ENCODE measurements at regions not wholly inside any gene's neighbourhood (a gene's known extent, or its start where the extent isn't known, plus 50 kb on each side); places are given as distances from the start of the nearest gene placed in this dataset.

DNA sequence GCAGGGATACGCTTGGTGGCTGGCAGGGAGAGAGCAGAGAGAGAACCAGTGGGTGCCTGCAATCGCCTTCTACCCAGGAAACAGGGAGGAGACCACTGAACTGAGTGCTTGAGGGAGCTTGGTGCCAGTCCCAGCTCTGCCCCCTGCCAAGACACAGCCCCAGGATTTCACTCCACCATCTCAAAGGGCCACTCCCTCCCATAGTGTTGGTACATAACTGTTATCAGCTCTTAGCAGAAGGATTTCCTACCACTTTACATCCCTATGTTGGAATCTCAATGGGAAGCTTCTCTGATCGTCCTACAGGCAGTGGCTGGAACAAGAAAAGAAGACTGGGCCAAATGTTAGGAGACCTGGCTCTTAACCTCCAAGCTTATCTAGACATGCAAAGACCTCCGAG lies 157.4 kb upstream of the FOXN3 start:
- WGBS (ENCODE audit: insufficient coverage) = 100% methylated on average over 2 of the region's 4 CpGs
- H3K27me3 Mint-ChIP-seq (ENCODE audit: low read depth in 3 of 3) = peaks cover 0 to 1% (median 0%) of the 10 kb centered on the region in 3 donors
- Histone ChIP-seq H2AFZ (ENCODE audit: insufficient read depth, low read depth, low read length, poor library complexity, severe bottlenecking) (no peak overlapping the region), H3K4me2 (replicated peaks; ENCODE audit: extremely low read depth, low read length, poor library complexity, severe bottlenecking) (no peak overlapping the region), H3K27me3 (ENCODE audit: control insufficient read depth in 2 of 2, insufficient read depth in 2 of 2, low read length in 2 of 2) (no peaks in the 10 kb centered on the region), H3K9me3 (replicated peaks in 1 of 2; ENCODE audit: control insufficient read depth in 1 of 2, insufficient read depth in 1 of 2, low read length in 2 of 2) (no peaks in the 10 kb centered on the region), H4K20me1 (ENCODE audit: insufficient read depth, low read length) (peaks cover 19% of the 10 kb centered on the region), H3K4me3 (replicated peaks in 1 of 3; ENCODE audit: low read depth in 2 of 3, low read length in 3 of 3) (no peak overlapping the region), H3K4me1 (ENCODE audit: control insufficient read depth in 1 of 2, insufficient read depth in 2 of 2, low read length in 2 of 2) (peaks cover 23% of the 10 kb centered on the region in 2 donors), H3K79me2 (ENCODE audit: insufficient read depth, low read length) (peaks cover 74% of the 10 kb centered on the region), H3K36me3 (replicated peaks in 1 of 2; ENCODE audit: control insufficient read depth in 1 of 2, insufficient read depth in 2 of 2, low read length in 2 of 2) (peaks cover 0 to 18% of the 10 kb centered on the region in 2 donors), H3K27ac (ENCODE audit: low read depth in 1 of 2, low read length in 2 of 2) (no peak overlapping the region), H3K9ac (ENCODE audit: insufficient read depth, low read length, poor library complexity, severe bottlenecking) (no peak overlapping the region)
- H3K27ac Mint-ChIP-seq = no peak overlapping the region
- H3K4me3 Mint-ChIP-seq = no peak overlapping the region
- H3K36me3 Mint-ChIP-seq = peaks cover 38 to 41% of the 10 kb centered on the region in 2 donors
- peaks cover 30% of the 10 kb centered on the region for H3K4me1 Mint-ChIP-seq
- no peaks in the 10 kb centered on the region for H3K9me3 Mint-ChIP-seq
- intact Hi-C loops (cut with micrococcal nuclease) = no loop called here
- no peak for TF ChIP-seq CTCF (IDR thresholded peaks at IDR 0.05)
- DNase-seq = no peak

- Mint-ChIP-seq H3K36me3 (peaks cover 37 to 40% of the 10 kb centered on the region in 2 donors), H3K4me3 (no peak overlapping the region), H3K27ac (no peak overlapping the region), H3K27me3 (ENCODE audit: low read depth in 3 of 3) (peaks cover 0 to 1% (median 0%) of the 10 kb centered on the region in 3 donors), H3K9me3 (no peaks in the 10 kb centered on the region), H3K4me1 (peaks cover 25% of the 10 kb centered on the region)
- Histone ChIP-seq H4K20me1 (ENCODE audit: insufficient read depth, low read length) (peaks cover 19% of the 10 kb centered on the region), H3K4me1 (ENCODE audit: control insufficient read depth in 1 of 2, insufficient read depth in 2 of 2, low read length in 2 of 2) (peaks cover 18 to 20% of the 10 kb centered on the region in 2 donors), H3K9me3 (replicated peaks in 1 of 2; ENCODE audit: control insufficient read depth in 1 of 2, insufficient read depth in 1 of 2, low read length in 2 of 2) (no peaks in the 10 kb centered on the region), H3K36me3 (replicated peaks in 1 of 2; ENCODE audit: control insufficient read depth in 1 of 2, insufficient read depth in 2 of 2, low read length in 2 of 2) (peaks cover 0 to 18% of the 10 kb centered on the region in 2 donors), H3K27ac (ENCODE audit: low read depth in 1 of 2, low read length in 2 of 2) (no peak overlapping the region), H3K9ac (ENCODE audit: insufficient read depth, low read length, poor library complexity, severe bottlenecking) (no peak overlapping the region), H3K4me3 (replicated peaks in 1 of 3; ENCODE audit: low read depth in 2 of 3, low read length in 3 of 3) (no peak overlapping the region), H3K27me3 (ENCODE audit: control insufficient read depth in 2 of 2, insufficient read depth in 2 of 2, low read length in 2 of 2) (no peaks in the 10 kb centered on the region), H3K4me2 (replicated peaks; ENCODE audit: extremely low read depth, low read length, poor library complexity, severe bottlenecking) (no peak overlapping the region), H3K79me2 (ENCODE audit: insufficient read depth, low read length) (peaks cover 76% of the 10 kb centered on the region), H2AFZ (ENCODE audit: insufficient read depth, low read depth, low read length, poor library complexity, severe bottlenecking) (no peak overlapping the region)
- no peak for DNase-seq
- TF ChIP-seq CTCF (IDR thresholded peaks at IDR 0.05) = no peak
- WGBS (ENCODE audit: insufficient coverage) = 100% methylated on average over 2 of the region's 3 CpGs
- intact Hi-C loops (cut with micrococcal nuclease) = no loop called here
These were observed 156.3 kb upstream of the FOXN3 start for GRCh38 chr14:89573399-89573657.
